ENCODE measurements at regions not wholly inside any gene's neighbourhood (a gene's known extent, or its start where the extent isn't known, plus 50 kb on each side); places are given as distances from the start of the nearest gene placed in this dataset.

GRCh38 chr9:89807682-89808075, 202.9 kb downstream of the GADD45G start:
- H3K36me3 Mint-ChIP-seq (ENCODE audit: low read depth), result peaks cover 2% of the 10 kb centered on the region
- no peaks in the 10 kb centered on the region for H3K9me3 ChIP-seq (ENCODE audit: control insufficient read depth, low read length, poor library complexity, severe bottlenecking)
- DNase-seq (no peak), ATAC-seq (no peak)
- peaks cover 6% of the 10 kb centered on the region for H3K4me1 Mint-ChIP-seq
- no peak overlapping the region for H3K27ac Mint-ChIP-seq
- no peak overlapping the region for H3K4me3 Mint-ChIP-seq
- peaks cover 26% of the 10 kb centered on the region for H3K27me3 Mint-ChIP-seq

- Mint-ChIP-seq H3K27ac (no peak overlapping the region), H3K4me1 (peaks cover 6% of the 10 kb centered on the region), H3K36me3 (ENCODE audit: low read depth) (peaks cover 2% of the 10 kb centered on the region), H3K27me3 (peaks cover 22% of the 10 kb centered on the region), H3K4me3 (no peak overlapping the region)
- no peak for ATAC-seq
- DNase-seq, result no peak
- no peaks in the 10 kb centered on the region for H3K9me3 ChIP-seq (ENCODE audit: control insufficient read depth, low read length, poor library complexity, severe bottlenecking)
These were observed 203.4 kb downstream of the GADD45G start for GRCh38 chr9:89808076-89808755.

- Mint-ChIP-seq H3K36me3 (ENCODE audit: low read depth) (peaks cover 2% of the 10 kb centered on the region), H3K4me3 (no peak overlapping the region), H3K4me1 (peaks cover 10% of the 10 kb centered on the region), H3K27ac (no peak overlapping the region), H3K27me3 (peaks cover 18% of the 10 kb centered on the region)
- H3K9me3 ChIP-seq (ENCODE audit: control insufficient read depth, low read length, poor library complexity, severe bottlenecking), result no peaks in the 10 kb centered on the region
- no peak for ATAC-seq
- DNase-seq, result no peak
These were observed 204.0 kb downstream of the GADD45G start for GRCh38 chr9:89808756-89809181.

GRCh38 chr9:89810431-89810830, 205.6 kb downstream of the GADD45G start:
- peaks cover 9% of the 10 kb centered on the region for H3K4me1 Mint-ChIP-seq
- no peaks in the 10 kb centered on the region for H3K9me3 ChIP-seq (ENCODE audit: control insufficient read depth, low read length, poor library complexity, severe bottlenecking)
- H3K4me3 Mint-ChIP-seq, result no peak overlapping the region
- no peak overlapping the region for H3K27ac Mint-ChIP-seq
- peaks cover 16% of the 10 kb centered on the region for H3K27me3 Mint-ChIP-seq
- DNase-seq (no peak), ATAC-seq (no peak)
- H3K36me3 Mint-ChIP-seq (ENCODE audit: low read depth), result peaks cover 2% of the 10 kb centered on the region

GRCh38 chr9:89811356-89811755, 206.5 kb downstream of the GADD45G start:
- Mint-ChIP-seq H3K36me3 (ENCODE audit: low read depth) (peaks cover 2% of the 10 kb centered on the region), H3K4me1 (peaks cover 7% of the 10 kb centered on the region), H3K27ac (no peak overlapping the region), H3K4me3 (no peak overlapping the region), H3K27me3 (peaks cover 16% of the 10 kb centered on the region)
- H3K9me3 ChIP-seq (ENCODE audit: control insufficient read depth, low read length, poor library complexity, severe bottlenecking), result no peaks in the 10 kb centered on the region
- no peak for ATAC-seq
- DNase-seq, result no peak

GRCh38 chr9:89811886-89812450, 207.2 kb downstream of the GADD45G start:
- ATAC-seq, result no peak
- Mint-ChIP-seq H3K27ac (no peak overlapping the region), H3K4me1 (peaks cover 7% of the 10 kb centered on the region), H3K27me3 (peaks cover 13% of the 10 kb centered on the region), H3K4me3 (no peak overlapping the region), H3K36me3 (ENCODE audit: low read depth) (no peaks in the 10 kb centered on the region)
- DNase-seq, result no peak
- H3K9me3 ChIP-seq (ENCODE audit: control insufficient read depth, low read length, poor library complexity, severe bottlenecking), result no peaks in the 10 kb centered on the region

GRCh38 chr9:89812556-89813181, 207.9 kb downstream of the GADD45G start:
- no peak overlapping the region for H3K4me3 Mint-ChIP-seq
- no peak overlapping the region for H3K27ac Mint-ChIP-seq
- DNase-seq (no peak), ATAC-seq (no peak)
- H3K4me1 Mint-ChIP-seq, result peaks cover 9% of the 10 kb centered on the region
- no peaks in the 10 kb centered on the region for H3K36me3 Mint-ChIP-seq (ENCODE audit: low read depth)
- no peaks in the 10 kb centered on the region for H3K9me3 ChIP-seq (ENCODE audit: control insufficient read depth, low read length, poor library complexity, severe bottlenecking)
- peaks cover 11% of the 10 kb centered on the region for H3K27me3 Mint-ChIP-seq

- Mint-ChIP-seq H3K4me3 (no peak overlapping the region), H3K36me3 (ENCODE audit: low read depth) (no peaks in the 10 kb centered on the region), H3K27ac (no peak overlapping the region), H3K27me3 (peaks cover 11% of the 10 kb centered on the region), H3K4me1 (peaks cover 9% of the 10 kb centered on the region)
- ATAC-seq (no peak), DNase-seq (no peak)
- no peaks in the 10 kb centered on the region for H3K9me3 ChIP-seq (ENCODE audit: control insufficient read depth, low read length, poor library complexity, severe bottlenecking)
These were observed 208.7 kb downstream of the GADD45G start for GRCh38 chr9:89813482-89813881.

GRCh38 chr9:89814340-89815040, 209.7 kb downstream of the GADD45G start:
- Mint-ChIP-seq H3K4me1 (peaks cover 9% of the 10 kb centered on the region), H3K36me3 (ENCODE audit: low read depth) (no peaks in the 10 kb centered on the region), H3K27me3 (peaks cover 11% of the 10 kb centered on the region), H3K4me3 (no peak overlapping the region), H3K27ac (no peak overlapping the region)
- no peak for DNase-seq
- H3K9me3 ChIP-seq (ENCODE audit: control insufficient read depth, low read length, poor library complexity, severe bottlenecking), result no peaks in the 10 kb centered on the region
- ATAC-seq, result no peak

GRCh38 chr9:89815061-89815902, 210.5 kb downstream of the GADD45G start:
- peaks cover 11% of the 10 kb centered on the region for H3K27me3 Mint-ChIP-seq
- no peak overlapping the region for H3K27ac Mint-ChIP-seq
- peaks cover 1% of the 10 kb centered on the region for H3K36me3 Mint-ChIP-seq (ENCODE audit: low read depth)
- no peak for DNase-seq
- no peak overlapping the region for H3K4me3 Mint-ChIP-seq
- peak; percentile 12 for ATAC-seq
- peaks cover 11% of the 10 kb centered on the region for H3K4me1 Mint-ChIP-seq
- H3K9me3 ChIP-seq (ENCODE audit: control insufficient read depth, low read length, poor library complexity, severe bottlenecking), result no peaks in the 10 kb centered on the region

GRCh38 chr9:89815903-89816573, 211.2 kb downstream of the GADD45G start:
- Mint-ChIP-seq H3K4me1 (peaks cover 12% of the 10 kb centered on the region), H3K27me3 (peaks cover 8% of the 10 kb centered on the region), H3K27ac (peak overlapping the region; percentile 59), H3K36me3 (ENCODE audit: low read depth) (peaks cover 3% of the 10 kb centered on the region), H3K4me3 (peak overlapping the region; percentile 19)
- no peak for DNase-seq
- peak; percentile 84 for ATAC-seq
- no peaks in the 10 kb centered on the region for H3K9me3 ChIP-seq (ENCODE audit: control insufficient read depth, low read length, poor library complexity, severe bottlenecking)

GRCh38 chr9:89817151-89817950, 212.5 kb downstream of the GADD45G start:
- Mint-ChIP-seq H3K27ac (peak overlapping the region; percentile 59), H3K36me3 (ENCODE audit: low read depth) (peaks cover 3% of the 10 kb centered on the region), H3K27me3 (peaks cover 6% of the 10 kb centered on the region), H3K4me3 (no peak overlapping the region), H3K4me1 (peaks cover 11% of the 10 kb centered on the region)
- H3K9me3 ChIP-seq (ENCODE audit: control insufficient read depth, low read length, poor library complexity, severe bottlenecking), result no peaks in the 10 kb centered on the region
- no peak for DNase-seq
- ATAC-seq, result no peak
